Liver (tissue), 3 donors: ENCODE measurements at regions not wholly inside any gene's neighbourhood (a gene's known extent, or its start where the extent isn't known, plus 50 kb on each side); places are given as distances from the start of the nearest gene placed in this dataset.

Experiments
- FOXA1 ChIP-seq: IDR thresholded peaks from 2 replicates; pipeline ENCODE4 v1.6.1; 2016; ENCODE audit warnings: antibody characterized with exemption
- GABPA ChIP-seq, 2 donors: IDR thresholded peaks in 1 of 2; conservative IDR thresholded peaks in 1 of 2; 2 replicates each; pipeline ENCODE4 v1.6.1; 2016; ENCODE audit warnings: antibody characterized with exemption in 2 of 2, mild to moderate bottlenecking in 1 of 2, moderate library complexity in 1 of 2
- JUND ChIP-seq, 2 donors: IDR thresholded peaks; 2 replicates each; pipeline ENCODE4 v1.6.1; 2016; ENCODE audit warnings: antibody characterized with exemption in 2 of 2
- RAD21 ChIP-seq, 2 donors: IDR thresholded peaks; 2 replicates each; pipeline ENCODE4 v1.6.1; 2016; ENCODE audit warnings: antibody characterized with exemption in 2 of 2, mild to moderate bottlenecking in 2 of 2
- RXRA ChIP-seq, 2 donors: IDR thresholded peaks; 2 replicates each; pipeline ENCODE4 v1.6.1; 2017 to 2018; ENCODE audit warnings: antibody characterized with exemption in 2 of 2, mild to moderate bottlenecking in 1 of 2
- SP1 ChIP-seq: IDR thresholded peaks from 2 replicates; pipeline ENCODE4 v1.6.1; 2018; ENCODE audit warnings: antibody characterized with exemption, mild to moderate bottlenecking
- TAF1 ChIP-seq: conservative IDR thresholded peaks from 2 replicates; pipeline ENCODE4 v1.6.1; 2016; ENCODE audit warnings: antibody characterized with exemption, mild to moderate bottlenecking
- YY1 ChIP-seq: IDR thresholded peaks from 2 replicates; pipeline ENCODE4 v1.6.1; 2016; ENCODE audit warnings: antibody characterized with exemption, mild to moderate bottlenecking
- TF ChIP-seq, protein P1 (sequence below): fragments of 150-350 bp; IDR thresholded peaks from 2 replicates; pipeline ENCODE4 v1.5.1; 2017; ENCODE audit warnings: improper control_type of control experiment, low read depth, low read length; ENCODE audit not compliant: missing input control
- TF ChIP-seq, protein P2 (sequence below): IDR thresholded peaks from 2 replicates; pipeline ENCODE4 v1.6.1; 2016; ENCODE audit warnings: antibody characterized with exemption, mild to moderate bottlenecking
- TF ChIP-seq, protein P3 (sequence below): IDR thresholded peaks from 2 replicates; pipeline ENCODE4 v1.6.1; 2016; ENCODE audit warnings: antibody characterized with exemption
- TF ChIP-seq, protein P4 (sequence below): IDR thresholded peaks from 2 replicates; pipeline ENCODE4 v1.6.1; 2016; ENCODE audit warnings: antibody characterized with exemption
- donor health status: healthy.
- donor health status: healthy.

DNA sequence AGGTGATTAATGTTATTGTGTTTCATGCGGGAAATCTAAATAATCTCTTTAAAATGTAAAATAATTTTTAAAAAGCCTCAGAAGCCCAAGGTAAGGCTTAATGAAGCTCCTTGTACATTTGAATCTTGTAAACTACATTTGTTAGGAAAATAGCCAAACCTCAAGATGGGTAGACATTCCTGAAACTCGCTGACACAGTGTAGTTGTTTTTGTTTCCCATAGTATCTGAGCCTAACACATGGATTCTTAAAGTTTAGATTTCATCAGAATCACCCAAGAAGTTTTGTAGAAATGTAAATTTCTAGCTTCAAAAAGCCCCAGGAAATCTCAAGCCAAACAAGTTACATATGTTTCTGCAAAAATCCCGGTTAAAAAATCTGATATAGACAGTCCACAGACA, 1221.1 kb upstream of the ACVR2A start:
- TF ChIP-seq, protein P1, sequence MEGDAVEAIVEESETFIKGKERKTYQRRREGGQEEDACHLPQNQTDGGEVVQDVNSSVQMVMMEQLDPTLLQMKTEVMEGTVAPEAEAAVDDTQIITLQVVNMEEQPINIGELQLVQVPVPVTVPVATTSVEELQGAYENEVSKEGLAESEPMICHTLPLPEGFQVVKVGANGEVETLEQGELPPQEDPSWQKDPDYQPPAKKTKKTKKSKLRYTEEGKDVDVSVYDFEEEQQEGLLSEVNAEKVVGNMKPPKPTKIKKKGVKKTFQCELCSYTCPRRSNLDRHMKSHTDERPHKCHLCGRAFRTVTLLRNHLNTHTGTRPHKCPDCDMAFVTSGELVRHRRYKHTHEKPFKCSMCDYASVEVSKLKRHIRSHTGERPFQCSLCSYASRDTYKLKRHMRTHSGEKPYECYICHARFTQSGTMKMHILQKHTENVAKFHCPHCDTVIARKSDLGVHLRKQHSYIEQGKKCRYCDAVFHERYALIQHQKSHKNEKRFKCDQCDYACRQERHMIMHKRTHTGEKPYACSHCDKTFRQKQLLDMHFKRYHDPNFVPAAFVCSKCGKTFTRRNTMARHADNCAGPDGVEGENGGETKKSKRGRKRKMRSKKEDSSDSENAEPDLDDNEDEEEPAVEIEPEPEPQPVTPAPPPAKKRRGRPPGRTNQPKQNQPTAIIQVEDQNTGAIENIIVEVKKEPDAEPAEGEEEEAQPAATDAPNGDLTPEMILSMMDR = no peak
- TF ChIP-seq RAD21 (IDR thresholded peaks at IDR 0.05) (no peak), TAF1 (no peak), FOXA1 (no peak), JUND (IDR thresholded peaks at IDR 0.05) (no peak), GABPA (IDR thresholded peaks at IDR 0.05 in 1 of 2, conservative IDR thresholded peaks at IDR 0.05 in 1 of 2) (no peak), RXRA (IDR thresholded peaks at IDR 0.05) (no peak), SP1 (no peak), YY1 (no peak)
- TF ChIP-seq, protein P2, sequence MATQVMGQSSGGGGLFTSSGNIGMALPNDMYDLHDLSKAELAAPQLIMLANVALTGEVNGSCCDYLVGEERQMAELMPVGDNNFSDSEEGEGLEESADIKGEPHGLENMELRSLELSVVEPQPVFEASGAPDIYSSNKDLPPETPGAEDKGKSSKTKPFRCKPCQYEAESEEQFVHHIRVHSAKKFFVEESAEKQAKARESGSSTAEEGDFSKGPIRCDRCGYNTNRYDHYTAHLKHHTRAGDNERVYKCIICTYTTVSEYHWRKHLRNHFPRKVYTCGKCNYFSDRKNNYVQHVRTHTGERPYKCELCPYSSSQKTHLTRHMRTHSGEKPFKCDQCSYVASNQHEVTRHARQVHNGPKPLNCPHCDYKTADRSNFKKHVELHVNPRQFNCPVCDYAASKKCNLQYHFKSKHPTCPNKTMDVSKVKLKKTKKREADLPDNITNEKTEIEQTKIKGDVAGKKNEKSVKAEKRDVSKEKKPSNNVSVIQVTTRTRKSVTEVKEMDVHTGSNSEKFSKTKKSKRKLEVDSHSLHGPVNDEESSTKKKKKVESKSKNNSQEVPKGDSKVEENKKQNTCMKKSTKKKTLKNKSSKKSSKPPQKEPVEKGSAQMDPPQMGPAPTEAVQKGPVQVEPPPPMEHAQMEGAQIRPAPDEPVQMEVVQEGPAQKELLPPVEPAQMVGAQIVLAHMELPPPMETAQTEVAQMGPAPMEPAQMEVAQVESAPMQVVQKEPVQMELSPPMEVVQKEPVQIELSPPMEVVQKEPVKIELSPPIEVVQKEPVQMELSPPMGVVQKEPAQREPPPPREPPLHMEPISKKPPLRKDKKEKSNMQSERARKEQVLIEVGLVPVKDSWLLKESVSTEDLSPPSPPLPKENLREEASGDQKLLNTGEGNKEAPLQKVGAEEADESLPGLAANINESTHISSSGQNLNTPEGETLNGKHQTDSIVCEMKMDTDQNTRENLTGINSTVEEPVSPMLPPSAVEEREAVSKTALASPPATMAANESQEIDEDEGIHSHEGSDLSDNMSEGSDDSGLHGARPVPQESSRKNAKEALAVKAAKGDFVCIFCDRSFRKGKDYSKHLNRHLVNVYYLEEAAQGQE = no peak
- TF ChIP-seq, protein P3, sequence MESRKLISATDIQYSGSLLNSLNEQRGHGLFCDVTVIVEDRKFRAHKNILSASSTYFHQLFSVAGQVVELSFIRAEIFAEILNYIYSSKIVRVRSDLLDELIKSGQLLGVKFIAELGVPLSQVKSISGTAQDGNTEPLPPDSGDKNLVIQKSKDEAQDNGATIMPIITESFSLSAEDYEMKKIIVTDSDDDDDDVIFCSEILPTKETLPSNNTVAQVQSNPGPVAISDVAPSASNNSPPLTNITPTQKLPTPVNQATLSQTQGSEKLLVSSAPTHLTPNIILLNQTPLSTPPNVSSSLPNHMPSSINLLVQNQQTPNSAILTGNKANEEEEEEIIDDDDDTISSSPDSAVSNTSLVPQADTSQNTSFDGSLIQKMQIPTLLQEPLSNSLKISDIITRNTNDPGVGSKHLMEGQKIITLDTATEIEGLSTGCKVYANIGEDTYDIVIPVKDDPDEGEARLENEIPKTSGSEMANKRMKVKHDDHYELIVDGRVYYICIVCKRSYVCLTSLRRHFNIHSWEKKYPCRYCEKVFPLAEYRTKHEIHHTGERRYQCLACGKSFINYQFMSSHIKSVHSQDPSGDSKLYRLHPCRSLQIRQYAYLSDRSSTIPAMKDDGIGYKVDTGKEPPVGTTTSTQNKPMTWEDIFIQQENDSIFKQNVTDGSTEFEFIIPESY = no peak
- TF ChIP-seq, protein P4, sequence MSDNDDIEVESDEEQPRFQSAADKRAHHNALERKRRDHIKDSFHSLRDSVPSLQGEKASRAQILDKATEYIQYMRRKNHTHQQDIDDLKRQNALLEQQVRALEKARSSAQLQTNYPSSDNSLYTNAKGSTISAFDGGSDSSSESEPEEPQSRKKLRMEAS = no peak
